Muscle layer of duodenum (tissue), 2 donors: ENCODE measurements at regions not wholly inside any gene's neighbourhood (a gene's known extent, or its start where the extent isn't known, plus 50 kb on each side); places are given as distances from the start of the nearest gene placed in this dataset.

ENCODE experiments used
- H3K27ac ChIP-seq: one replicate; pipeline ENCODE4 v1.7.0; 2013; ENCODE audit warnings: mild to moderate bottlenecking, low read length
- H3K27me3 ChIP-seq: one replicate; pipeline ENCODE4 v1.7.0; 2013; ENCODE audit warnings: low read depth, mild to moderate bottlenecking, control low read depth, low read length
- H3K36me3 ChIP-seq, 2 donors: one replicate each; pipeline ENCODE4 v1.7.0; 2013; ENCODE audit warnings: low read length in 2 of 2, control low read depth in 1 of 2, mild to moderate bottlenecking in 1 of 2; ENCODE audit not compliant: insufficient read depth in 2 of 2, control insufficient read depth in 1 of 2
- H3K4me1 ChIP-seq, 2 donors: one replicate each; pipeline ENCODE4 v1.7.0; 2013; ENCODE audit warnings: low read length in 2 of 2, mild to moderate bottlenecking in 2 of 2, control low read depth in 1 of 2, moderate library complexity in 1 of 2; ENCODE audit not compliant: insufficient read depth in 2 of 2, control insufficient read depth in 1 of 2
- H3K4me3 ChIP-seq, 2 donors: one replicate each; pipeline ENCODE4 v1.7.0; 2013; ENCODE audit warnings: low read length in 2 of 2, low read depth in 1 of 2, mild to moderate bottlenecking in 1 of 2
- H3K9me3 ChIP-seq, 2 donors: one replicate each; pipeline ENCODE4 v1.7.0; 2013; ENCODE audit warnings: low read length in 2 of 2, control low read depth in 1 of 2, mild to moderate bottlenecking in 1 of 2; ENCODE audit not compliant: control insufficient read depth in 1 of 2
- donor health status: healthy.

DNA sequence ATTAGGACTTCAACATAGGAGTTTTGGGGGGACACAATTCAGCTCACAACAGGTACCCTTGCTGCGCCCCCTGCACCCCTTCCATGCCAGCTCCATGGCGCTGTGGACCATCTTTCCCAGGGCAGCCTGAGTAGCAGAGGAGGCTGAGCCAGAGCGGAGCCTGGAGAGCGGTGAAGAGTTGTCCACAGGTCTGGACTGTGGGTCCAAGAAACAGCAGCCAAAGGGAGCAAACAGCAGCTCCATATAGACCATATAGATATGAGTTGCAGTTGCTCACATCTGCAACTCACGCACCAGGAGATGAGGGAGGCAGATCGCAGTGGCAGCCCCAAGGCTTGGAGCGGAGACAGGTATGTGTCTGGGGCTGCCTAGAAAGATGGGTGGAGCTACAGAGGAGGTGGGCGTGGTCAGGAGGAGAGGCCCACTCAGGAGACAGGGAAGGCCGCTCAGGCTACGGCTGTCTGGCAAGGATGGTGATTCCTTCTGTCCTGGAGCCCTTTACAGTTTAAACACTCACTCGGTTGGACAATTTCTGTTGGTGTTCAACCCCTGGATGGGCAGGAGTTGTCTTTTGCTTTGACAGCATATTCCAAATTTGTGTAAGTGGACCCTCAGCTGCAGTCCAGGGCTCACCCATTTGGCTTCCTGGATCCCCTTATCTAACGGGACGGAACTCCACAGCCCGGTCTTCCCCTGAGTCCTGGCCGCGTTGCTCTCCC is 155.1 kb downstream of the LPIN1 start:
- no peaks in the 10 kb centered on the region for H3K9me3 ChIP-seq

DNA sequence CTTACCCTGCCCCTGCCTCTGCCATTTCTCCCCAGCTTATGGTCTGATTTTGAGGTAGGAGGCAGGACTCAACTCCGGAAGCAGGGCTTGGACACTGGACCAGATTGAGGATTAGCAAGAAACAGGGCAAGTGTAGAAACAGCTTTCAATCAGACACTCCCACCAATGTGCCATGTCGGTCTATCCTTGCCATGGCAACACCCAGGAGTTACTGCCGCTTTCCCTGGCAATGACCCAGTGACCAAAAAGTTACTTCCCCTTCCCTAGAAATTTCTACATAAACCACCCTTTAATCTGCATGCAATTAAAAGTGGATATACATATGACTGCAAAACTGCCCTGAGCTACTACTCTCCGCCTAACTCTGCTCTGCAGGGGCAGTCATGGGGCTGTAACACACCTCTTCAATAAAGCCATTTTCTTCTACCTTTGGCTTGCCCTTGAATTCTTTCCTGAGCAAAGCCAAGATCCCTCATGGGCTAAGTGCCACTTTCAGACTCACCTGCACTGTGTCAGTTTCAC is 156.7 kb downstream of the LPIN1 start:
- H3K4me1 ChIP-seq, result peaks cover 0 to 3% of the 10 kb centered on the region in 2 donors
- no peak overlapping the region for H3K27ac ChIP-seq
- peaks cover 0 to 6% of the 10 kb centered on the region in 2 donors for H3K9me3 ChIP-seq
- H3K27me3 ChIP-seq, result no peaks in the 10 kb centered on the region
- H3K36me3 ChIP-seq, result no peaks in the 10 kb centered on the region
- H3K4me3 ChIP-seq, result no peak overlapping the region

More for the DNA sequence above, 155.1 kb downstream of the LPIN1 start:
- Histone ChIP-seq H3K4me3 (no peak overlapping the region), H3K27ac (no peak overlapping the region), H3K36me3 (no peaks in the 10 kb centered on the region), H3K4me1 (peaks cover 0 to 3% of the 10 kb centered on the region in 2 donors), H3K27me3 (no peaks in the 10 kb centered on the region)

GRCh38 chr2:11904029-11904428 is 157.6 kb downstream of the LPIN1 start:
- Histone ChIP-seq H3K36me3 (no peaks in the 10 kb centered on the region), H3K27ac (no peak overlapping the region), H3K4me1 (peaks cover 0 to 3% of the 10 kb centered on the region in 2 donors), H3K4me3 (no peak overlapping the region), H3K9me3 (peaks cover 0 to 6% of the 10 kb centered on the region in 2 donors), H3K27me3 (no peaks in the 10 kb centered on the region)

DNA sequence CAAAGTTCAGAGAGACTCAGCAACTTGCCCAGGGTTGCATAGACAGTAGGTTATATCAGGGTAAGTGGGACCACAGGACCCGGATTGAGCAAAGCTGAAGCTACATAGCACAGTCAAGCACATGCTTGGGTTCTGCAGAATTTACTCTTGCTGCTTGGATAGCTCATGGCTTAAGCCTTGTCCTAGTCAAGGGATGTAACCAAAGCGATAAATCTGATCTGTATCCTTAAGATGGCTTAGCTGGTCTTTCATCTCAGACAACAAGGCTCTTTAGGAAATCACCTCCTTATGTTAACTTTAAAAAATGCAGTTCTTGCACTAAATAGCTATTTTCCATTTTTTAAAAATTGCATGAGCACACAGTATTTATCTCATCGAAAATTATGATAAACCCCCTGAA is 158.5 kb downstream of the LPIN1 start:
- Histone ChIP-seq H3K4me1 (peaks cover 0 to 3% of the 10 kb centered on the region in 2 donors), H3K36me3 (no peaks in the 10 kb centered on the region), H3K27me3 (no peaks in the 10 kb centered on the region), H3K4me3 (no peak overlapping the region), H3K9me3 (peaks cover 0 to 6% of the 10 kb centered on the region in 2 donors), H3K27ac (no peak overlapping the region)

- H3K27ac ChIP-seq, result no peak overlapping the region
- peaks cover 0 to 6% of the 10 kb centered on the region in 2 donors for H3K9me3 ChIP-seq
- peaks cover 0 to 3% of the 10 kb centered on the region in 2 donors for H3K4me1 ChIP-seq
- no peaks in the 10 kb centered on the region for H3K27me3 ChIP-seq
- H3K36me3 ChIP-seq, result no peaks in the 10 kb centered on the region
- H3K4me3 ChIP-seq, result no peak overlapping the region
These were observed 160.8 kb downstream of the LPIN1 start for GRCh38 chr2:11907190-11907589.

DNA sequence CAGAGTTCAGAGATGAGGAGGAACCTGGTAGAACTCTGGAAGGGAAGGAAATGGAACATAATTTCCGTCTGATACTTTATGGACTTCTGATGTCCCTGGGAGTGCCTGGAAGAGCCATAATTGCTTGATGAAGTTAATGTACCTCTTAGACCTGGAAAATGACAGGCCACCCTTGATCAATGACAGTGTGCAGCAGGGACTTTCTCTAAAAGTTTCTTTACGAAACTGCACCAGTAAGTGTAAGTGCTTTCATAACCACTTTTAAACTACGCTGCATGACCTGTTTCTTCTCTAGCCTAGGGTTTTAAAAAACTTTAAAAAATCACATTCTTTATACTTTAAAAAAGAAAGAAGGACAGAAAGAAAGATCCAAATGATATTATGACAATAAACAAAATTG is 164.5 kb downstream of the LPIN1 start:
- H3K9me3 ChIP-seq, result peaks cover 0 to 14% of the 10 kb centered on the region in 2 donors
- H3K4me1 ChIP-seq, result no peaks in the 10 kb centered on the region
- no peak overlapping the region for H3K4me3 ChIP-seq
- H3K27ac ChIP-seq, result no peak overlapping the region
- H3K27me3 ChIP-seq, result no peaks in the 10 kb centered on the region
- H3K36me3 ChIP-seq, result no peaks in the 10 kb centered on the region

DNA sequence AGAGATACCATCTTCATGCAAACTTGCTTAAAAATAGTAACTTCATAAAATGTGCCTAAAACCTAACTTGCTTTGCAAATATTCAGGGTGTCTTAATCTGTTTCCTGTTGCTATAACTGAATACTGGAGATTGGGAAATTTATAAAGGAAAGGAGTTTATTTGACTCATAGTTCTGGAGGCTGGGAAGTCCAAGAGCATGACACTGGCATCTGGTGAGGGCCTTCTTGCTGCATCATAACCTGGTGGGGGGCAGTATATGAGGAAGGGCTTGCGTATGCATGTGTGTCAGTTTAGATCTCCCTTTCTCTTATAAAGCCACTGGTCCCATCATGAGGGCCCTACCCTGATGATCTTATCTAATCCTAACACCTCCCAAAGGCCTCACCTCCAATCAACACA is 166.5 kb downstream of the LPIN1 start:
- no peaks in the 10 kb centered on the region for H3K27me3 ChIP-seq
- no peaks in the 10 kb centered on the region for H3K4me1 ChIP-seq
- H3K9me3 ChIP-seq, result peaks cover 0 to 8% of the 10 kb centered on the region in 2 donors
- H3K4me3 ChIP-seq, result no peak overlapping the region
- no peak overlapping the region for H3K27ac ChIP-seq
- H3K36me3 ChIP-seq, result no peaks in the 10 kb centered on the region

- Histone ChIP-seq H3K27ac (no peak overlapping the region), H3K9me3 (peaks cover 0 to 8% of the 10 kb centered on the region in 2 donors), H3K4me1 (no peaks in the 10 kb centered on the region), H3K27me3 (no peaks in the 10 kb centered on the region), H3K4me3 (no peak overlapping the region), H3K36me3 (no peaks in the 10 kb centered on the region)
These were observed 168.0 kb downstream of the LPIN1 start for GRCh38 chr2:11914455-11914854.

- no peaks in the 10 kb centered on the region for H3K27me3 ChIP-seq
- H3K36me3 ChIP-seq, result no peaks in the 10 kb centered on the region
- H3K4me1 ChIP-seq, result no peaks in the 10 kb centered on the region
- H3K9me3 ChIP-seq, result peaks cover 0 to 8% of the 10 kb centered on the region in 2 donors
- no peak overlapping the region for H3K4me3 ChIP-seq
- H3K27ac ChIP-seq, result no peak overlapping the region
These were observed 169.2 kb downstream of the LPIN1 start for GRCh38 chr2:11915650-11916049.

GRCh38 chr2:11919953-11920352 is 173.5 kb downstream of the LPIN1 start:
- H3K36me3 ChIP-seq, result no peaks in the 10 kb centered on the region
- no peak overlapping the region for H3K4me3 ChIP-seq
- no peaks in the 10 kb centered on the region for H3K27me3 ChIP-seq
- H3K4me1 ChIP-seq, result no peaks in the 10 kb centered on the region
- H3K9me3 ChIP-seq, result no peaks in the 10 kb centered on the region
- H3K27ac ChIP-seq, result no peak overlapping the region

- Histone ChIP-seq H3K27me3 (no peaks in the 10 kb centered on the region), H3K9me3 (no peaks in the 10 kb centered on the region), H3K27ac (no peak overlapping the region), H3K36me3 (no peaks in the 10 kb centered on the region), H3K4me1 (no peaks in the 10 kb centered on the region), H3K4me3 (no peak overlapping the region)
These were observed 174.7 kb downstream of the LPIN1 start for GRCh38 chr2:11920993-11921583.
